ENCODE measurements at regions not wholly inside any gene's neighbourhood (a gene's known extent, or its start where the extent isn't known, plus 50 kb on each side); places are given as distances from the start of the nearest gene placed in this dataset.

GRCh38 chr2:34123996-34124785 lies 525.1 kb upstream of the FAM98A start:
- CTCF ChIA-PET: no interaction called here
- POLR2A ChIA-PET: no interaction called here

More at GRCh38 chr2:34123996-34124785, 525.1 kb upstream of the FAM98A start:
- DNase-seq (ENCODE audit: low spot score) (no peak), ATAC-seq (no peak)
- Mint-ChIP-seq H3K27ac (no peak overlapping the region), H3K4me1 (no peaks in the 10 kb centered on the region), H3K27me3 (ENCODE audit: low read depth) (no peaks in the 10 kb centered on the region), H3K9me3 (peaks cover 40% of the 10 kb centered on the region), H3K36me3 (peaks cover 5% of the 10 kb centered on the region), H3K4me3 (no peak overlapping the region)
- TF ChIP-seq ARID4B (CRISPR knock-in tag; IDR thresholded peaks at IDR 0.05; ENCODE audit: borderline replicate concordance) (no peak), ZBTB21 (CRISPR knock-in tag; IDR thresholded peaks at IDR 0.05; ENCODE audit: borderline replicate concordance) (no peak), ETV6 (CRISPR knock-in tag; IDR thresholded peaks at IDR 0.05) (no peak), ZNF512 (CRISPR knock-in tag; IDR thresholded peaks at IDR 0.05; ENCODE audit: borderline replicate concordance) (no peak), HMGXB4 (CRISPR knock-in tag; IDR thresholded peaks at IDR 0.05) (no peak), NFATC4 (CRISPR knock-in tag; IDR thresholded peaks at IDR 0.05) (no peak), CTCF (IDR thresholded peaks at IDR 0.05) (no peak), GRHL2 (CRISPR knock-in tag; IDR thresholded peaks at IDR 0.05; ENCODE audit: insufficient replicate concordance, severe bottlenecking) (no peak), MLX (CRISPR knock-in tag; IDR thresholded peaks at IDR 0.05) (no peak), ZNF121 (CRISPR knock-in tag; IDR thresholded peaks at IDR 0.05) (no peak), E2F4 (CRISPR knock-in tag; IDR thresholded peaks at IDR 0.05; ENCODE audit: borderline replicate concordance, low read depth) (no peak)

All from WTC11 (cell line).